ENCODE measurements at regions not wholly inside any gene's neighbourhood (a gene's known extent, or its start where the extent isn't known, plus 50 kb on each side); places are given as distances from the start of the nearest gene placed in this dataset.

DNA sequence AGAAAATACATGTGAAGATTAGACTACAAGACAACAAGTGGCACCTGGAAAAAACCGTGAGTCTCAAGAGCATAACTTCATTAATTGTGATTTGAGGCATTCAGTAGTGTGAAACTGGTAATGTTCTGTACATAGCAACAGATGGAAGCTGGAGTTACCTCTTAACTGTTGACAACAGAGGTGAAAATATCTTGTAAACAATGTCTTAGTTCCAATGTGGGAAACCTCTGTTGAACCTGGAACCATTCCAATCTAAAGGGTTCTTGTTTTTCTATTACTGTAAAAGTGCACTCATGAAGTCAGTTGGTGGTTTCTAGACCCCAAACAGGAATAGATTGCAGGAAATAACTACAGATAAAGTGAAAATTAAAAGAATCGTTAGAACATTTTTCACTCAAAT is 728.4 kb downstream of the SLITRK1 start:
- DNase-seq (ENCODE audit: low read depth in 1 of 2, low spot score in 1 of 2), result no peak
- Histone ChIP-seq H3K27ac (replicated peaks) (no peak overlapping the region), H3K27me3 (ENCODE audit: insufficient read depth, poor library complexity, severe bottlenecking) (no peaks in the 10 kb centered on the region), H3K4me3 (replicated peaks; ENCODE audit: insufficient read depth, low read length) (no peak overlapping the region)
- TF ChIP-seq CTCF (IDR thresholded peaks at IDR 0.05; ENCODE audit: insufficient read depth, low read length) (no peak), POLR2AphosphoS5 (IDR thresholded peaks at IDR 0.05; ENCODE audit: low read depth) (no peak), SPI1 (IDR thresholded peaks at IDR 0.05; ENCODE audit: borderline replicate concordance, low read depth) (no peak), GABPA (IDR thresholded peaks at IDR 0.05; ENCODE audit: low read depth) (no peak)
- TF ChIP-seq, protein P1, sequence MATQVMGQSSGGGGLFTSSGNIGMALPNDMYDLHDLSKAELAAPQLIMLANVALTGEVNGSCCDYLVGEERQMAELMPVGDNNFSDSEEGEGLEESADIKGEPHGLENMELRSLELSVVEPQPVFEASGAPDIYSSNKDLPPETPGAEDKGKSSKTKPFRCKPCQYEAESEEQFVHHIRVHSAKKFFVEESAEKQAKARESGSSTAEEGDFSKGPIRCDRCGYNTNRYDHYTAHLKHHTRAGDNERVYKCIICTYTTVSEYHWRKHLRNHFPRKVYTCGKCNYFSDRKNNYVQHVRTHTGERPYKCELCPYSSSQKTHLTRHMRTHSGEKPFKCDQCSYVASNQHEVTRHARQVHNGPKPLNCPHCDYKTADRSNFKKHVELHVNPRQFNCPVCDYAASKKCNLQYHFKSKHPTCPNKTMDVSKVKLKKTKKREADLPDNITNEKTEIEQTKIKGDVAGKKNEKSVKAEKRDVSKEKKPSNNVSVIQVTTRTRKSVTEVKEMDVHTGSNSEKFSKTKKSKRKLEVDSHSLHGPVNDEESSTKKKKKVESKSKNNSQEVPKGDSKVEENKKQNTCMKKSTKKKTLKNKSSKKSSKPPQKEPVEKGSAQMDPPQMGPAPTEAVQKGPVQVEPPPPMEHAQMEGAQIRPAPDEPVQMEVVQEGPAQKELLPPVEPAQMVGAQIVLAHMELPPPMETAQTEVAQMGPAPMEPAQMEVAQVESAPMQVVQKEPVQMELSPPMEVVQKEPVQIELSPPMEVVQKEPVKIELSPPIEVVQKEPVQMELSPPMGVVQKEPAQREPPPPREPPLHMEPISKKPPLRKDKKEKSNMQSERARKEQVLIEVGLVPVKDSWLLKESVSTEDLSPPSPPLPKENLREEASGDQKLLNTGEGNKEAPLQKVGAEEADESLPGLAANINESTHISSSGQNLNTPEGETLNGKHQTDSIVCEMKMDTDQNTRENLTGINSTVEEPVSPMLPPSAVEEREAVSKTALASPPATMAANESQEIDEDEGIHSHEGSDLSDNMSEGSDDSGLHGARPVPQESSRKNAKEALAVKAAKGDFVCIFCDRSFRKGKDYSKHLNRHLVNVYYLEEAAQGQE (IDR thresholded peaks at IDR 0.05; ENCODE audit: insufficient replicate concordance, low read depth), result no peak

- DNase-seq (ENCODE audit: low read depth in 1 of 2, low spot score in 1 of 2), result no peak
- TF ChIP-seq CTCF (IDR thresholded peaks at IDR 0.05; ENCODE audit: insufficient read depth, low read length), result no peak
- TF ChIP-seq GABPA (IDR thresholded peaks at IDR 0.05; ENCODE audit: low read depth), result no peak
- TF ChIP-seq, protein P1 (IDR thresholded peaks at IDR 0.05; ENCODE audit: insufficient replicate concordance, low read depth), result no peak
- no peak for TF ChIP-seq POLR2AphosphoS5 (IDR thresholded peaks at IDR 0.05; ENCODE audit: low read depth)
- no peak for TF ChIP-seq SPI1 (IDR thresholded peaks at IDR 0.05; ENCODE audit: borderline replicate concordance, low read depth)
- H3K27ac ChIP-seq (replicated peaks), result no peak overlapping the region
- no peaks in the 10 kb centered on the region for H3K27me3 ChIP-seq (ENCODE audit: insufficient read depth, poor library complexity, severe bottlenecking)
- no peak overlapping the region for H3K4me3 ChIP-seq (replicated peaks; ENCODE audit: insufficient read depth, low read length)
Measured at GRCh38 chr13:83151308-83151660, 731.0 kb downstream of the SLITRK1 start.

GRCh38 chr13:83150616-83151307 is 731.5 kb downstream of the SLITRK1 start:
- TF ChIP-seq, protein P1 (IDR thresholded peaks at IDR 0.05; ENCODE audit: insufficient replicate concordance, low read depth), result no peak
- no peak for TF ChIP-seq SPI1 (IDR thresholded peaks at IDR 0.05; ENCODE audit: borderline replicate concordance, low read depth)
- no peak for TF ChIP-seq POLR2AphosphoS5 (IDR thresholded peaks at IDR 0.05; ENCODE audit: low read depth)
- TF ChIP-seq CTCF (IDR thresholded peaks at IDR 0.05; ENCODE audit: insufficient read depth, low read length), result no peak
- no peak for TF ChIP-seq GABPA (IDR thresholded peaks at IDR 0.05; ENCODE audit: low read depth)
- no peak for DNase-seq (ENCODE audit: low read depth in 1 of 2, low spot score in 1 of 2)
- Histone ChIP-seq H3K4me3 (replicated peaks; ENCODE audit: insufficient read depth, low read length) (no peak overlapping the region), H3K27ac (replicated peaks) (no peak overlapping the region), H3K27me3 (ENCODE audit: insufficient read depth, poor library complexity, severe bottlenecking) (no peaks in the 10 kb centered on the region)

Data from HL-60 (cell line).